ENCODE measurements at regions not wholly inside any gene's neighbourhood (a gene's known extent, or its start where the extent isn't known, plus 50 kb on each side); places are given as distances from the start of the nearest gene placed in this dataset.
A peak's percentile ranks its signal among the peaks of the same experiment; 100 is the strongest.

DNA sequence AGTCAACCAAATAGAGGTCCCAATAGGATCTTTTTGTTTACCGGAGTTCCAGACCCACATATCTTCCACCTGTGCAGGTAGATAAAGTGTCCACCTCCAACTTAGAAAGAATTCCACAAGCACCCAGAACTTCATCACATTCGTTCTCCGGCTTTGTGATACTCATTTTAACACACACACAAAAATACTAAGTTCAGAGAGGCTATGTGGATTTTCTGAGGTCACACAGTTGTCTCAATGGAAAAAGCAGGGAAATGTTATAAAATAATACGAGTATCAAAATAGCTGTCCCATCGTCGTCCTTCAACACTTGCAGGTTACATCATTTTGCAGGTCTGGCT lies 137.5 kb downstream of the TMCO5A start:
- no peak for DNase-seq (ENCODE audit: low read depth in 2 of 3, low spot score in 2 of 3)

- DNase-seq (ENCODE audit: low read depth in 2 of 3, low spot score in 2 of 3), result peak in 2 of 3 donors; percentile 67 to 80
These were observed 138.1 kb downstream of the TMCO5A start for GRCh38 chr15:38072348-38073177.

DNA sequence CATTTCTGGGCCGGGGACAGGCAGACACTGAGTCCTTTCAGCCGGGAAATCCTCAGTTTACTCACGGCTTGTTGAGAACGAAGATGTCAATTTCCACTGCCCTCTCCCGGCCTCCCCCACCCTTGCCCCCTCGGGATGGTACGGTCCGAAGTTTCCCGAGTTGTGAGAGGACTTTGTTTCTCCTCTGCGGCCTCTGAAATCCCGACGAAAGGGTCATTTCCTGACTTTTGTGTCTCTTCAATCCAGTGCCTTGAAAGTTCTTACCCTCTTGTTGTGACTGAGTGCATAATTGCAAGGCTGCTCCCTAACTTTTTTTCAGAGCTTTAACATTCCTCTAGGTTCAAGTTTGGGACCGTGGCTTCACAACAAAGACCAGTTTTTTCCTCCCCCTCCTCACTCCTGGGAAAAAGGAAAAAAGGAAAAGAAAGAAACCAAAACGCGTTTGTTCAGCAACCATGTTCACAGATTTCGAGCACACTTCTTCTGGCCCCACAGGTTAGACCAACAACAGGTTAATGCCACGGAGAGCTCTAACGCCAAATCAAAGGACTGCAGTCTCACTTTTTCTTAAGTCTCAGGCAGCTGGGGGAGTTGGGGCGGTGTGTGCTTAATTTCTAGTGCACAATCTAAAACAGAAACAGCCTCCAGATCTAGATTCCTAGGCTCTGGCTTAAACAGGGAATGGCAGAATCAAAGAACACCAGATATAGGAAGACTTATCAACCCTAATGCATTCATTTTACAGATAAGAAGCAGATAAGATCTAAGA lies 138.9 kb downstream of the TMCO5A start:
- no peak for DNase-seq (ENCODE audit: low read depth in 2 of 3, low spot score in 2 of 3)

DNA sequence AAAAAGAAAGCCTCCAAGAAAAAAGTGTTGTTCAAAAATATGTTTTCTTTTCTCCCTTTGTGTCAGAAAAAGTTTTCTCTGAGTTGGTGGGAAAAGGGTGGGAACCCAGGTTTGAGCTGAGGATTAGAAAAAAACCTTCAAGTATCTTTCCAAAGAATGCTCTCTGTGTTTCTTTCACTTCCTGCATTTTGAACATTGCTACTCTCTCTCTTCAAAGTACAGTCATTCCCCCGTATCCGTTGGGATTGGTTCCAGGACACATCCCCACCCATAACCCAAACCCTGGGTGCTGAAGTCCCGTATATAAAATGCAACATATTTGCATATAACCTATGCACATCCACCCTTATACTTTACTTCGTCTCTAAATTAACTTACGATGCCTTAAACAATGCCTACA lies 139.6 kb downstream of the TMCO5A start:
- DNase-seq (ENCODE audit: low read depth in 2 of 3, low spot score in 2 of 3), result no peak

DNA sequence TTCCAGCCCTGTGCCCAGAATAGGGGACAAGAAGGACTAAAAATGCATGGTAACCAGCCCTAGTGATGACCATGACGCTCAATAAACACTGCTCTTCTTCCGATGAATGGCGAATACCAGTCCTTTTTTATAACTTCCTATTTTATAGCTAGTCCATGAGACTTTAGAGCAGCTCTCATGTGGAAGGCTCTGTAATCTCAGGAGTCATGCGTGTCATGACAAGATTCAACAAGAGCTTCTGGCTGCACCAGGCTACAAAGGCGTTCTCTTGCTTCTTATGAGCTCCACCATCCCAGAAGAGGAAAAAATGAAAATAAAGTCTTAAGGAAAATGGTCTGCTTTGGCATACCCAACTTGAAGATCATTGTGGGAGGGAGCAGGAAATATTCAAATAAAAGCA lies 141.0 kb downstream of the TMCO5A start:
- DNase-seq (ENCODE audit: low read depth in 2 of 3, low spot score in 2 of 3), result no peak

- DNase-seq (ENCODE audit: low read depth in 2 of 3, low spot score in 2 of 3), result no peak
These were observed 142.3 kb downstream of the TMCO5A start for GRCh38 chr15:38076786-38077185.

DNA sequence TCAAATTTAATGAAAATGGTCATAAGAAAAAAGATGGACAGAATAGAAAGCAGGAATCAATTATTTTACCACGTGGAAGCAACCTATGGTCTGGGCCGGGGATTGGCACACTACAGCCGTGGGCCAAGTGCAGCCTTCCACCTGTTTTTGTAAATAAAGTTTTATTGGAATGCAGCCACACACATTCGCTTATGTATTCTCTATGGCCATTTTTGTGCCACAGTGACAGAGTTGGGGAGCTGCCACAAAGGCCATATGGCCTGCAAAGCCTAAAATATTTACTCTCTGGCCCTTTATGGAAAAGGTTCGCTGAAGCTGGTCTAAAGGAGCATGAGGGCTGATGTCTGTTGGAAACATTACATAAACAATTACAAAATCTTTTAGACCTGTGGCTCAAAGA lies 144.8 kb downstream of the TMCO5A start:
- no peak for DNase-seq (ENCODE audit: low read depth in 2 of 3, low spot score in 2 of 3)

GRCh38 chr15:38080651-38081275 lies 146.3 kb downstream of the TMCO5A start:
- no peak for DNase-seq (ENCODE audit: low read depth in 2 of 3, low spot score in 2 of 3)

DNA sequence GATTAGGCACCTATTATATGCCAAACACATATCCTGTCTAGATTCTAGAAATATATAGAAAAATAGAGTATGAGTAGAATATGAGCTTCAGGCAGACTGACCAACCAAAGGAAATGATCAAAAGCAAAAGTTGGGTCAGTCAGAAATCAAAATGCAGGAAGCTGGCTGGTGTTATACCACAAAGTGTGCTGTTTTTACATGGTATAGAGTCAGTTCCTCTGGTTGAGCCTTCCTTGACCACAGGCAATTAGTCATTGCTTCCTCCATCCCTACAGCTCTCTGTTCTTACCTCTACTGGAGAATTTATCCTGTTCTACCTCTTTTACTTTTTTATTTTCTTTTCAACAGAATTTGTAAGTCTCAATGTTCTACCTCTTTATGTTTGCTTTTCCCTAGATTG lies 149.8 kb downstream of the TMCO5A start:
- DNase-seq (ENCODE audit: low read depth in 2 of 3, low spot score in 2 of 3), result peak in 2 of 3 donors; percentile 31 to 49

DNA sequence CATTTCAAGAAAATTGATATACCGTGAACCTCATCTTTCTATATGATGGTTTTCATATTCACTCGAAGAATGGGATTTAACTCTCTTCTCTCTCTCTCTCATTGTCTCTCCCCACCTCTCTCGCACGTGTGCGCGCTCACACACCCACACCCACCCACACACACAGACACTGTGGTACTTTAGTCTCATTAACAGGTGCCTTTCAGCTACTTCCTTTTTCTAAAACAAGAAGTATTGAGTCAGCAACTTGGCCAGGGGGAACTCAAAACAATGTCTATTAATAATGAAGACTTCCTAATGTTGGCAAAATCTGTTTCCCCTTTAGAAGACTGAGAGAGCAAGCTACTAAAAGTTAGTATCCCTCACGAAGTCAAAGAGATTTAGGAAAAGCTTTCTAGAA lies 150.7 kb downstream of the TMCO5A start:
- peak in 2 of 3 donors; percentile 63 to 78 for DNase-seq (ENCODE audit: low read depth in 2 of 3, low spot score in 2 of 3)

GRCh38 chr15:38085931-38086568 lies 151.6 kb downstream of the TMCO5A start:
- DNase-seq (ENCODE audit: low read depth in 2 of 3, low spot score in 2 of 3), result peak in 1 of 3 donors; percentile 9

GRCh38 chr15:38086611-38087010 lies 152.2 kb downstream of the TMCO5A start:
- DNase-seq (ENCODE audit: low read depth in 2 of 3, low spot score in 2 of 3), result no peak

DNA sequence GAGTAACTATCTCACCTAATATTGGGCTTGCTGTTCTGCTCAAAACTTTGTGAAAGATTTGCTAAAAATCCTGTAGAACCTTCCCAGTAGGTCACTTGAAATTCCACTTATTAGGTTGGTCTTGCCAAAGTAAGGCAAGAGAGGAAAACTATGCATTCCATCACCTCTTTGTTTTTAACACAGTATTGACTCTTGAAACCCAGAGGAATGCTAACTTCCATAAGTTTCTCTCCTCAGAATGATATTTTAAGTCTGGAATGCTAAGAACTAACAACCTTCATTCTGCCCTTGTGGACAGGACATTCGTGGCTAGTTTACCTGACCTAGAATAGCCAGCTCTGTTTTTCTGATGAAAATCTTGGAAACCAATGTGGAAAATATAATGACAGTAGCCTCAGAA lies 154.5 kb downstream of the TMCO5A start:
- DNase-seq (ENCODE audit: low read depth in 2 of 3, low spot score in 2 of 3), result no peak

DNA sequence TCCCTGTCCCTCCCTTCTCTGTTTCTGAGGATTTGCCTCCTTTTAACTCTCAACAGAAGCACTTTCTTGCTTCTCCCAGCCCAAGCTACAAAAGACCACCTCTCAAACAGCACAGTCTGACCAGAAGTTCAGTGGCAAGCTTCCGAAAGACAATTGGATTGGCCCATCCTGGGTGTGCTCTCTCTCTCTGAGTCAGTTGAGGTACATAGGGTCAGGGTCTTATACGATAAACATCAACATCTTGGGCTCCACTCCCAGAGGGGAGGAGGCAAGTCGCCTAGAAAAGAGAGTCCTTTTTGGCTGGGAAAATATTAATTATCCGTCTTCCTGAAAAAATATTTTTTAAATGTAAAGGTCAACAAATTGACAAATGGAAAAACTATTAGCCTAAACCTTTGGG lies 155.8 kb downstream of the TMCO5A start:
- DNase-seq (ENCODE audit: low read depth in 2 of 3, low spot score in 2 of 3), result no peak

- no peak for DNase-seq (ENCODE audit: low read depth in 2 of 3, low spot score in 2 of 3)
These were observed 156.2 kb downstream of the TMCO5A start for GRCh38 chr15:38090678-38091077.

GRCh38 chr15:38091078-38091645 lies 156.7 kb downstream of the TMCO5A start:
- no peak for DNase-seq (ENCODE audit: low read depth in 2 of 3, low spot score in 2 of 3)

DNA sequence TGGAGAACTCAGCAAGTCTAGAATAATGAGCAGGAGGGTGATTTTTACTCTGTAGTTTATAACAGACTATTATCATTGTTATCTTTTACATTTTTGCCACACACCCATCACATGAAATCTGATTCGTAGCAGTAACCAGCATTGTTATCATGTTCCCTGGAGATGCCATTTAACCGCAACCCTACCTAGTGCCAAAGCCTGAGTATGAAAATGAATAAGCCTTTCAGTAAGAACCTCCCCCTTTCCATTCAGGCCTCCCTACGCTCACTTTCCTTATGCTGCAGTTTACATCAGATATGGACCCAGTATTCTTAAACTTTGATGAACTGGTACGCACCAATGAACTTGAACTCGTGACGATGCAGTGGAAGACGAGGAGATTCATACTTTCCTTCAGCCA lies 158.7 kb upstream of the SPRED1 start:
- no peak for DNase-seq (ENCODE audit: low read depth in 2 of 3, low spot score in 2 of 3)

DNA sequence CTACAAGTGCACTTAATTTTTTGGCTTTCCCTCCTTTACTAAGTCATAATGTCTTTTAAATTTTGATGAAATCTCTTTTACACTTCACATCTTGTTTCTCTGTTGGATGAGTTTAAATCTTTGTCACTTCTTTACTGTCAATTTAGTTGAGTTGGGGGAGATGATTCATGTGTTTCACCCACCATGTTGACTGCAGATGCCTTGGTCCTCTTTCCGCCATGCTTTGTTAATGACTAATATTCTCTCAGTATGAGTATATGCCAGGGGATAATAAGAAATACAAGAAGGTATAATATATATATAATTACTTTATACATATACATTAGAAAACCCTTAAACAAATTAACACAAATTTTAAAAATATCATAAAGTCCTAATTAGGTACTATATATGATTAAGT lies 149.7 kb upstream of the SPRED1 start:
- no peak for DNase-seq (ENCODE audit: low read depth in 2 of 3, low spot score in 2 of 3)

DNA sequence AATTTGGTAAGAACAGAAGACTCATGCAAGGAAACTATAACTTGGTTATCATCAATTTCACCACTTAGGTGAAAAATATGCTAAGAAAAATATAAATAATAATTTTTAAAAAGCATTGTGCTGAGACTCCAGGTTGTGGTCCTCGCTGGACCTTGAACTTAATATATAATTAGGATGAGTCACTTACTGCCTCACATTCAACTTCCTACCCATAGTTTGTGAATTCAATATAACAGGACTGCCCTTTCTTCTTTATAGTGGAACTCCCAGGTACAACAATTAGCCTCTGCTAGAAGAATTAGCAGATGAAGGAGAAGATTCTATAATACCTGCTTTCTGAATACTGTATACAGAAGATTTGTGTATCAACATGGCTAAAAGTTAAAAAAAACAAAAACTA lies 149.1 kb upstream of the SPRED1 start:
- DNase-seq (ENCODE audit: low read depth in 2 of 3, low spot score in 2 of 3), result no peak

GRCh38 chr15:38111070-38111469 lies 141.6 kb upstream of the SPRED1 start:
- DNase-seq (ENCODE audit: low read depth in 2 of 3, low spot score in 2 of 3), result no peak

- no peak for DNase-seq (ENCODE audit: low read depth in 2 of 3, low spot score in 2 of 3)
These were observed 140.2 kb upstream of the SPRED1 start for GRCh38 chr15:38112406-38112805.
